Activated CD4-positive, alpha-beta memory T cell treated with anti-CD3 and anti-CD28 coated beads, Interleukin-2, amount 10 ng/mL, durations not matched to agents 7 days and 5 days (primary cell): ENCODE measurements at regions not wholly inside any gene's neighbourhood (a gene's known extent, or its start where the extent isn't known, plus 50 kb on each side); places are given as distances from the start of the nearest gene placed in this dataset.
A peak's percentile ranks its signal among the peaks of the same experiment; 100 is the strongest.
"Not testable (repeated sequence)": the region's sequence is repeated elsewhere in the genome, so short reads cannot be mapped to it uniquely, and the experiment has no call there.

Experiments used
- CTCF ChIA-PET: fragments of 350-600 bp; sonication (Branson Sonifier 250); formaldehyde crosslinking; loops from one replicate; lab custom pipeline; 2021; ENCODE audit warnings: antibody characterized with exemption, inconsistent platforms; lab: Charles Lee
- POLR2A ChIA-PET: fragments of 350-600 bp; sonication (Branson Sonifier 250); formaldehyde crosslinking; loops from one replicate; lab custom pipeline; 2021; ENCODE audit warnings: antibody characterized with exemption; lab: Charles Lee
- DNase-seq: peaks from one replicate; pipeline ENCODE4 v3.0.0-alpha.2; 2020
- H3K27ac Mint-ChIP-seq: one replicate; pipeline ENCODE4 v1.8.0; 2021; ENCODE audit warnings: mild to moderate bottlenecking, mixed read lengths
- H3K27me3 Mint-ChIP-seq: one replicate; pipeline ENCODE4 v1.8.0; 2021; ENCODE audit warnings: mixed read lengths
- H3K36me3 Mint-ChIP-seq: one replicate; pipeline ENCODE4 v1.8.0; 2021; ENCODE audit warnings: low read depth, mixed read lengths
- H3K4me1 Mint-ChIP-seq: one replicate; pipeline ENCODE4 v1.8.0; 2021; ENCODE audit warnings: mixed read lengths
- H3K4me3 Mint-ChIP-seq: one replicate; pipeline ENCODE4 v1.8.0; 2021; ENCODE audit warnings: mild to moderate bottlenecking, mixed read lengths
- H3K9me3 Mint-ChIP-seq: one replicate; pipeline ENCODE4 v1.8.0; 2021; ENCODE audit warnings: mixed read lengths

DNA sequence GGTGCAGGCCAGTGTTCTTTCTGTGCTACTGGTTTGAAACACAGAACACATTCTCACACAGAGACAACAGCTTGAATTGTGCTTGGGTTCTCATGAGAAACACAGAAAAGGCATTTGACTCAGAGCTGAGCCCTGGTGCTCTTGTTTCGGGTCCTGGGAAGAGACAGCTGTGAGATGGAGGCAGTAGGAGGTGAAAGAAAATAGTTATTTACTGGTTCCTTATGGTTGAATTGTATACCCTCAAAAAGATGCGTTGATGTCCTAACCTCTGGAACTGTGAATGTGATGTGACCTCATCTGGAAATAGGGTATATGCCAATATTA lies 87.1 kb upstream of the RPS6KA2 start:
- Mint-ChIP-seq H3K4me3 (no peak overlapping the region), H3K4me1 (no peaks in the 10 kb centered on the region), H3K9me3 (no peaks in the 10 kb centered on the region), H3K27ac (no peak overlapping the region), H3K36me3 (no peaks in the 10 kb centered on the region), H3K27me3 (no peaks in the 10 kb centered on the region)
- no peak for DNase-seq
- CTCF ChIA-PET = no interaction called here
- POLR2A ChIA-PET = no interaction called here

DNA sequence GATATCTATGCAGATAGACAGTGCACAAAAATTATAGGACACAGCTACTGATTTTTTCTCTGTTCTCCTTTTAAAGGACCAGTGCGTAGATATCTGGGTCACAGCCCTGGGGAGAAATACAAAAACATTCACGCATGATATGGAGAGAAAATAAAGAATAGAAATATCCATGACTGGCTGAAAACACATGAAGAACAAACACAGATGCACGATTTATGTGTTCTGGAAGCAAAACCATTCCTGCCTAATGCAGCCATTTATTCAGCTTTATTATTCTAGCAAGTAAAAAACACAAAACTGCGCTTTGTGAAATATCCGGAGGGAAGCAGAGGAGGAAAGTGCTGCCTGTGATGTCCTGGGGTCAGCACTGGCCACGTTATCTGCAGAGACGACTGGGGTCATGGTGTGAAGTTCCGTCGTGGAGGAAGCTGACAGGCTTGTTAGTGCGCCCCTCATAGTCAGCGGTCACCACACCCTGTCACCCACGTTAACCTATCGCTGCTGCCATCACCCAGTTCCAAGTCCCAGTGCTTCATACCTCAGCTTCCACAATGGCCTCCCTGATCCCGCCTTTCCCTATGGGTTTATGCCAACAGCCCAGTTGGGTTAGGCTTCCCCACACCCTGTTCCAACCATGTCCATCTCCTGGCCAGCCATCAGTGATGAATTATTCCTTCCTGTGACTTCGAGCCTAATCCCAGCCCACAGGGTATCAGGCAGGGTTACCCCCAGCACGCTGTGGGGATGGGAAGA lies 86.6 kb upstream of the RPS6KA2 start:
- Mint-ChIP-seq H3K4me3 (no peak overlapping the region), H3K4me1 (no peaks in the 10 kb centered on the region), H3K9me3 (no peaks in the 10 kb centered on the region), H3K27me3 (no peaks in the 10 kb centered on the region), H3K36me3 (no peaks in the 10 kb centered on the region), H3K27ac (no peak overlapping the region)
- DNase-seq = no peak
- POLR2A ChIA-PET = no interaction called here
- CTCF ChIA-PET = no interaction called here

DNA sequence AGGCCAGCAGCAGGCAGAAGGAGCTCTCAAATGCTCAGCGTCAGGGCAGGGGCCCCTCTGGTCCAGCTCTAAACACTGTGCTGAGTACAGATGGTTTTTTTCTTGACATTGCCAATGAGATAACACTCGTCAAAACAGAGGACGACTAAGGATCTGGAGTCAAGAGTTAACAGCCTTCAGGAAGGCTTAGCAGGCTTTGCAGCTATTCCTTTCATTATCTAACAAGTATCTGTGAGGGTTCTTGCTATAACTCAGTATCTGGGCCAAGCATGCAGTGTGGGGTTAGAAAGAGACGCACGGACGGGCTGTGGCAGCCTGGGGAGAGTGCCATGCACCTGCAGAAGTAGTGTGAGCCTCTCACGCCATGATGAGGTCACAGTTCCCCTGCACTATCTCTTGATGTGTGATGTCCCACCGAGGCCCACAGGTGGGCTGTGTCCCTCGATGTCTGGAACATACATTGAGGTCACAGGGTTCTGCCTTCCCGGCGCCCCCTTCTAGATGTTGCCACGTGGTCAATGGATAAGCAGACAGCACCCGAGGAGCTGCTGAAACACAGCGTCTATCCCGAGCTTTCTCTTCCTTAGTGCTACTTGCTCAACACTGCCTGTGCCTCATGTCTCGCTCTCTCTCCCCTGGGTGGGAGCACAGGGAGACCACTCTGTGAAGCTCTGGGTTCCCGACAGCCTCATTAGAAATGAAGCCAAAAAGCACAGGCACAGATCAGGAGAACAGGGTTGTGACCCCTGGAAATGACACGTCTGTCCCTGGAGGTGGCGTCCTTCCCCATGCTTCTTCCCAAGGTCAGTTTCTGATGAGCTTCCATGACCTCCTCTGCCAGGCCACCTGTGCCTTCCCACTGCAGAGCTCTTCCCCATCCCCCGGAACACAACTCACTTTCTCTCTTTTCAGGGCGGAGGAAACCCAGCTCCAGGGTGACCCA lies 85.5 kb upstream of the RPS6KA2 start:
- Mint-ChIP-seq H3K27me3 (no peaks in the 10 kb centered on the region), H3K36me3 (no peaks in the 10 kb centered on the region), H3K4me3 (no peak overlapping the region), H3K27ac (no peak overlapping the region), H3K4me1 (no peaks in the 10 kb centered on the region), H3K9me3 (no peaks in the 10 kb centered on the region)
- POLR2A ChIA-PET = no interaction called here
- CTCF ChIA-PET = interaction anchor here (0.6 kb wide), 1 partner anchor 62 kb away, joined by 3 read pairs; no protein-coding TSS in a partner anchor
- peak; percentile 9 for DNase-seq

DNA sequence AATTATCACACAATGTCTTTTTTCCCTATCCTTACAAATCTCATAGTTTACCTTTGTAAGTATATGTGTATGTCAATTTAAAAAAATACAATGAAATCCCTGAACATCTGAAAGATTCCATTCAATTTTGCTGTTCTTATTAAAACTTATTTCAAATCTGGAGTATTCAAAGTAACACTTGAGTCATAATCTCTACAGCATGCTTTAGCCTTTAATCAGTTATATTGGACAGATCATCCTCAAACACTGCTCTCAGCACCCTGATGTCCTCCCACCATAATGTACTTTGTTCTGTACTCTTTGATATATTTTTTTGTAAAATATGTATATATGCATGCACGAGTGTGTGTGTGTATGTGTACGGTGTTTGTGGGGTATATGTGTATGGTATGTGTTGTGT lies 83.0 kb upstream of the RPS6KA2 start:
- Mint-ChIP-seq H3K4me3 (no peak overlapping the region), H3K9me3 (no peaks in the 10 kb centered on the region), H3K4me1 (no peaks in the 10 kb centered on the region), H3K27ac (no peak overlapping the region), H3K27me3 (peaks cover 8% of the 10 kb centered on the region), H3K36me3 (no peaks in the 10 kb centered on the region)
- DNase-seq = no peak
- ChIA-PET CTCF (no interaction called here), POLR2A (no interaction called here)

DNA sequence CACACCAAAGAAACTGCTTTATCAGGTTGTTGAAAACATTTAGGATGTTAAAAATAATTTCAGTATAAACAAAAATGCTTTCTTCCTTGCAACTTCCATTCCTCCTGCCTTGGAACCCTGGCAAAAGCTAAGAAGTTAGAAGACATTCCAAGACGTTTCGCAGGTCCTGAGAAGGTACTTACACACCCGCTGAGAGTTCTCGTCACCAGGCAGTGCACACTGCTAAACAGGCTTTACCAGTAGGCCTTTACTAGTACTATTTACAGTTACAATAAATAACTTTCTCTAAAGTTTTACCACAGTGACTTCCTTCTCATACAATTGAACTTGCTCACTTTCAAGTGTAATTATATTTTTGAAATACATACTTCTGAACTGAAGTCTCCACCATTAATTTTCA lies 81.4 kb upstream of the RPS6KA2 start:
- no peaks in the 10 kb centered on the region for H3K36me3 Mint-ChIP-seq
- DNase-seq = no peak
- no peaks in the 10 kb centered on the region for H3K9me3 Mint-ChIP-seq
- H3K27me3 Mint-ChIP-seq = peaks cover 8% of the 10 kb centered on the region
- ChIA-PET CTCF (no interaction called here), POLR2A (no interaction called here)
- no peaks in the 10 kb centered on the region for H3K4me1 Mint-ChIP-seq
- no peak overlapping the region for H3K27ac Mint-ChIP-seq
- H3K4me3 Mint-ChIP-seq = no peak overlapping the region

DNA sequence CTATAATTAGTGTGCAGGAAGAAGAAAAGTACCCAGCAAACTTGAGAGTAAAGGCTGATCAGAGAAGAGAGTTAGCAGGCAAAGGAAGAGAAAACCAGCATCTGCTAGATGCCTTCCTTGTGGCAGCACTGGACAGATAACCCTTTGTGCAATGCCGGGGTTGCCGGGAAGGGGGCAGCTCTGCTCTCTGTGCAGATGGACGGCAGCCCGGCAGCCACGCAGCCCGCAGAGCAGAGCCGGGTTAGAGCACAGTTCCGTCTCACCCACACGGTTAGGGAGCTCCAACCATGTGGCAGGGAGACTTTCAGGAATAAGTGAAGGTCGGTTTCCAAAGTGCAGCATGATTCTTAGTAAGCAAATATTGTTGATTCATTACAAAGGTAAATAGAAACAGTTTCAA lies 80.0 kb upstream of the RPS6KA2 start:
- CTCF ChIA-PET = no interaction called here
- Mint-ChIP-seq H3K27me3 (peaks cover 8% of the 10 kb centered on the region), H3K4me1 (no peaks in the 10 kb centered on the region), H3K36me3 (no peaks in the 10 kb centered on the region), H3K9me3 (no peaks in the 10 kb centered on the region), H3K27ac (no peak overlapping the region), H3K4me3 (no peak overlapping the region)
- POLR2A ChIA-PET = no interaction called here
- peak; percentile 24 for DNase-seq

DNA sequence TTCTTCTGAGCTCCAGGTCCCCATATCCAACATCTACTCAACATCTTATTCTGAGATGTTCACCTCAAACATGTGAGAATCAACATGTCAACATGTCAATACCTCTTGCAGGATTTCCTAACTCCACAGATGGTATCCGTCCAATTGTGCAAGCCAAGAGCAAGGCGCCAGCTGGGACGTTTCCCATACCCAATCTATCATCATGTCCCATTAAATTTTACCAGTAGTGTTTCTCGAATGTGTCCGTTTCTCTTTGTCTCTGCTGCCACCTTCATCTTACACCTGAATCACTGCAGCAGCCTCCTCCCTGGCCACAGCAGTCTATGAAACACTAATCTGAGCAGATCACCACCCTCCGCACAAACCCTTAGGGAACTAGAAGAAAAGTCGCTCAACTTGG lies 78.0 kb upstream of the RPS6KA2 start:
- Mint-ChIP-seq H3K36me3 (no peaks in the 10 kb centered on the region), H3K4me1 (no peaks in the 10 kb centered on the region), H3K4me3 (no peak overlapping the region), H3K9me3 (no peaks in the 10 kb centered on the region), H3K27me3 (peaks cover 15% of the 10 kb centered on the region), H3K27ac (no peak overlapping the region)
- POLR2A ChIA-PET = no interaction called here
- CTCF ChIA-PET = no interaction called here
- DNase-seq = no peak

DNA sequence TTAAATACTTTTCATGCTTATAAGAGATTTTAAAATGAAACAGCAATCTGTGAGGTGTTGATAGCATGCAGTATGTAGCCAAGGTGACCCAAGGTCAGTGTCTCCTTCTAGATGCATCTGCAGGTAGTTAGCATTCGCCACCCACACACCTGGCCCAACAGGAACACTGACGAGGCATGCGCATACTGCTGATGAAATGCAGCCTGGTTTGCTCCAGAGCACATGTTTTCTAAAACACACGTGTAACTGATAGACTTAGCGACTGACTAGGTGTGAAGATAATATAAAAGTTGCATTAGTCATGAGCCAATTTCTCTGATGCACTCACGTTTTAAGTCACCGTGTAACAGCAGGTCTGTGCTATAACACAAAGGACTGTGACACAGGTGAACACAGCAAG lies 77.1 kb upstream of the RPS6KA2 start:
- H3K27me3 Mint-ChIP-seq = peaks cover 18% of the 10 kb centered on the region
- H3K4me1 Mint-ChIP-seq = no peaks in the 10 kb centered on the region
- ChIA-PET CTCF (no interaction called here), POLR2A (no interaction called here)
- DNase-seq = no peak
- no peak overlapping the region for H3K4me3 Mint-ChIP-seq
- H3K27ac Mint-ChIP-seq = no peak overlapping the region
- H3K36me3 Mint-ChIP-seq = no peaks in the 10 kb centered on the region
- no peaks in the 10 kb centered on the region for H3K9me3 Mint-ChIP-seq

DNA sequence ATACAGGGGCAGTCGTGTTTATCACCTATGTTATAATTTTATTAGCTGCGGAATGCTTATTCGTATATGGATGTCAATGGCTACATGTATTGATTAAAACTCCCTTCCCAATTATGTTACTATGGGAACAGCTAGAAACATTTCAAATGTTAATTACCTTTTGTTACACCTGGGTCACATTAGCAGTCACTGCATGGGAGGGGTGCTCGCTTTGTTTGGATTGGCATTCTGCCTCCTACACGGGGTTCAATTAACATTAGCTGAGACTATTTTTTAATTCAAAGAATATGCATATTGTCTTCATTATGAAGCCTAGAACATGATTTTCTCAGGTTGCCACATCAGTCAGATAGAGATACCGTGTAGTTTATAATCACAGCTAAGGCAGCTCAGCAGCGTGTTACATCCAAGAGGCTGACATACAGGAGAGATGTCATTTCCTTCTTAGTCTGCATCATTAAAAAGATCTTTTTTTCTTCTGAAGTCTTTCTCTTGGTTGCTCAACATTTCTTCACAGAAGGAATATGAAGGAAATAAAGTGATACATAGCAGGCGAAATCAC lies 76.2 kb upstream of the RPS6KA2 start:
- Mint-ChIP-seq H3K27me3 (peaks cover 18% of the 10 kb centered on the region), H3K4me1 (no peaks in the 10 kb centered on the region)
- POLR2A ChIA-PET = no interaction called here

DNA sequence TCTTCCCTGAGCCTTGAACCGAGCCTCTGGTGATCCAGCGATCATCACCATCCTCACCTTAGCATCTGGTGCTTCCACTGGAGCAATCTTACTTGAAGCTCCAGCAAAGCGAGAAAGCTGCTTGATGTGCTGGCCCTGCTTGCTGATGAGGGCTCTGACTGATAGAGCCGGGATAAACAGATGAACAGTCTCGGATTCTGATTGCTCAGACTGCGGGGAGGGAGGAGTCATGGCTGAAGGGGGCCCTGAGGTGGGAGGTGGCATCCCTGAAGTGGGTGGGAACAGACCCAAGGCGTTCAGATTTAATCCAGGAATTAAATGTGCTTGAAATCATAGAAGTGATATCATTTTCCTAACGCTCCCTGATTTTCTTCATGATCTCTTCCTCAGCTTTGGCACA lies 74.4 kb upstream of the RPS6KA2 start:
- H3K9me3 Mint-ChIP-seq, POLR2A ChIA-PET, H3K4me1 Mint-ChIP-seq, H3K27ac Mint-ChIP-seq, CTCF ChIA-PET, H3K4me3 Mint-ChIP-seq, DNase-seq, H3K36me3 Mint-ChIP-seq: not testable (repeated sequence)
- H3K27me3 Mint-ChIP-seq = peaks cover 14% of the 10 kb centered on the region

More for the DNA sequence above, 76.2 kb upstream of the RPS6KA2 start:
- DNase-seq = no peak
- Mint-ChIP-seq H3K9me3 (no peaks in the 10 kb centered on the region), H3K4me3 (no peak overlapping the region), H3K27ac (no peak overlapping the region), H3K36me3 (no peaks in the 10 kb centered on the region)
- CTCF ChIA-PET = no interaction called here

DNA sequence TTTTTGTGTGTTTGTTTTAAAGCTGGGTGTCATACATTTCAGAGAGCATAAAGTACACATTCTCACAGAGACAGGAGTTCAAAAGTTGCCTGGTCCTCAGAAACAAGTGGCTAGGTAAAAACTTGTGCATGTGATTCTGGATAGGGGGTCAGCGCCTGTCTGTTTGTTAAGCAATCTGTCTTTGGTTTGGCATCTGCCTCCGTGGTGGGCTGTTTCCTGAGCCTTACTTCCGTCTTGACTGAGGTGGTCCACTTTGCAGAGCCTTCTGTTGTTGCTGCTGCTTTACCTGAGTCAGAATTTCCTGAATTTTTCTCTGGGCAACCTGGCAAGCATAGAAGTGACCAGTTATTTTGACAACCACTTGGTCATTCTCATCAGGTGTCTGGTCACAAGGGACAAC lies 73.8 kb upstream of the RPS6KA2 start:
- H3K4me3 Mint-ChIP-seq, POLR2A ChIA-PET, CTCF ChIA-PET: not testable (repeated sequence)

DNA sequence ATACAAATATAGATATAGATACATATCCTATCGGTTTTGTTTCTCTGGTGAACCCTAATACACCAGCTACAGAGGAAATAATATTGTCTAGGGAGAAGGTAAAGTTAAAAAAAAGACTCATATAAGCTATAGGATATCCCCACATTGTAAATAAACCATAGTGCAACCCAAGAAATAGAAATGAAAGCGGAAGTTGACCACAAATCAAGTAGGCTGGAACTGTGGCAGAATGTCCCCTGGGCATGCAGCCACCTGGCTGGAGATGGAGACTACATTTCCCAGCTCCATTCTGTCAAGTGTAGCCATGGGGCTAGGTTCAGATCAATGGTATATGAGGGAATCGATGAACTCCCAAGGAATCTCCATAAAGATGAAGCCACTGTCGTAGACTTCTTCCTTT lies 70.1 kb upstream of the RPS6KA2 start:
- H3K9me3 Mint-ChIP-seq = no peaks in the 10 kb centered on the region
- POLR2A ChIA-PET = no interaction called here

More for the DNA sequence above, 73.8 kb upstream of the RPS6KA2 start:
- not testable (repeated sequence) for DNase-seq, H3K36me3 Mint-ChIP-seq, H3K9me3 Mint-ChIP-seq, H3K4me1 Mint-ChIP-seq, H3K27ac Mint-ChIP-seq
- H3K27me3 Mint-ChIP-seq = peaks cover 13% of the 10 kb centered on the region

DNA sequence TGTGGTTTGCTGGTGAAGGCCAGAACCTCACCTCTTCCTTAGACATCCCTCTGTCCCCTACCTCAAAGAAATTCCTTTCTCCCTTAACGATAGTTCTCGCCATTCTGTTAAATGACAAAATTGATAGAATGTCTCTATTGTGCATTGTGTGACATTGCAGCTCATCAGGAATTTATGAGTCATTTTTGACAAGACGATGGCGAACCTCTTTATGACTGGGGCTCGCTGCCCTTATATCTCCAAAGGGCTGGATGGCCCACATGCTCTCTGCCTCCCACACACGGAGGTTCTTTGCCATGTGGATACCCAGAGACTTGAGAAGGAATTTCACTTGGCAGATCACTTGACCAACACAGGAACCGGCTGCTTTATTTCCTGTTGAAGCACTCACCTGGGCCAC lies 66.8 kb upstream of the RPS6KA2 start:
- no peak for DNase-seq
- CTCF ChIA-PET = no interaction called here
- Mint-ChIP-seq H3K4me1 (no peaks in the 10 kb centered on the region), H3K36me3 (no peaks in the 10 kb centered on the region), H3K27me3 (peaks cover 3% of the 10 kb centered on the region), H3K27ac (no peak overlapping the region), H3K4me3 (no peak overlapping the region), H3K9me3 (no peaks in the 10 kb centered on the region)
- POLR2A ChIA-PET = no interaction called here

More for the DNA sequence above, 70.1 kb upstream of the RPS6KA2 start:
- H3K4me3 Mint-ChIP-seq = no peak overlapping the region
- no peaks in the 10 kb centered on the region for H3K4me1 Mint-ChIP-seq
- CTCF ChIA-PET = no interaction called here
- no peak overlapping the region for H3K27ac Mint-ChIP-seq
- DNase-seq = no peak
- H3K27me3 Mint-ChIP-seq = peaks cover 9% of the 10 kb centered on the region
- no peaks in the 10 kb centered on the region for H3K36me3 Mint-ChIP-seq
